HG02981 (cell line): ENCODE measurements at regions not wholly inside any gene's neighbourhood (a gene's known extent, or its start where the extent isn't known, plus 50 kb on each side); places are given as distances from the start of the nearest gene placed in this dataset.
"Not testable (repeated sequence)": the region's sequence is repeated elsewhere in the genome, so short reads cannot be mapped to it uniquely, and the experiment has no call there.

ENCODE experiments used
- ATAC-seq: cut with Tn5 transposase; IDR thresholded peaks from one replicate; pipeline ENCODE4 v1.9.1; 2021; ENCODE audit warnings: mild to moderate bottlenecking, moderate library complexity; ENCODE audit not compliant: unreplicated experiment

DNA sequence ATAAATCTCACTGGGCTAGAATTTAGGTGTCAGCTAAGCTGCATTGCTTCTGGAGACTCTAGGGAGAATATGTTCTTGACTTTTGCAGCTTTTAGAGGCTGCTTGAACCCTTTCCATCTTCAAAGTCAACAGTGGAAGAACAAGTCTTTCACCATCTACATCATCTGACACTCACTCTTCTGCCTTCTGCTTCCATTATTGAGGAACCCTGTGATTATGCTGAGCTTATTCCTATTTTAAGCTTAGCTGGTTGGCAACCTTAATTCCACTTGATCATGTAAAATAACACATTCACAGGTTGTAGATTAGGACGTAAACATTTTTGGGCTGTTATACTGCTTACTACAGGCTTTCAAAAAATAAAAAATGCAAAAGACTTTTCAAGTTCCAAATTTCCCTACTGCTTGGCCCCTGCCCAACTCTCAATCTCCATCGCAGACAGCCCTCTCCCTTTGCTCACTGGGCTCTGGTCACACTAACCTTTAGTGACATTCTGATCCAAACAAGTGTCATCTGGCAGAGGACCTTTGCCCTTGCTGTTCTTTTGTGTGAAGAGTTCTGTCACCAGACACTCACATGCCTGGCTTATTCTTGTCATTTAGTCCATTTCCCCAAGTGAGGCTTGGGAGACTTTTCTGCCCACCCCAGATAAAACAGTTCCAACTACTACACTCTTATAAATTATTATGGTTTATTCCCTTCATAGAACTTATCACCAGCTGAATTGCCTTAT is 1056.0 kb downstream of the STIM2 start:
- ATAC-seq = no peak

DNA sequence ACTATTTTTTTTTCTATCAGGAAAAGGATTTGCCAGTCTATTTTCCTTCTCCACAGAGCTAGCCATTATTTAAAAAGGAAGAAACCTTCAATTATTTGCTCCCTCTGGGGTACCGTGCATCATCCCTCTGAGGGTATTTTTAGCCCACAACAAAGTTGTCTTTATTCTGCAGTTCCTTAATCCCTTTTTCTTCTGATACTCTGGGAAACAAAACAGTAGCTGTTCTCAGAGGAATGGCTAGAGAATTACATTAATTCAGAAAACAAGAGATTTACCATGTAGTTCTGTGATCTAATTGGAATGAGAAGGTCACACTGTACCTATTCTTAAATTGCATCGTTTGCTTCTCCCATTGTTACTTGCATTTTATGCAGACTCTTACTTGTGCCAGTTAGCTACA is 1056.7 kb downstream of the STIM2 start:
- ATAC-seq = no peak

DNA sequence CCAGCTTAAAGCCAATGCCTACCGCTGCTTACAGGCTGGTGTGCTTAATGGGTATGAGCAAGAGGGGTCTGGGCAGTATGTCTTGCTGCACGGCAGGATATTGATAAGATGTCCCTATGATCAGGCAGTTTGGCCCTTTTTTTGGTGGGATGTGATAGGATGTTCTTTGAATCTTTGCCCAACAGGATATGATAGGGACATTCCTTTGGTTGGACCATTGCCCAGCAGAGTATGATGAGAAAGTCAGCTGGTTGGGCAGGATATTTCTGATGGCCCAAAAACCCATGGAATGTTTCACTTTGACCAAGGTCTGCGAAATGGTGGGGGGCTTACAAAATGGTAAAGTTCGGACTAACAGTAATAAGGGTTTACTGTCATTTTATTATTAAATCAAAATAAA is 1060.6 kb downstream of the STIM2 start:
- ATAC-seq = no peak

DNA sequence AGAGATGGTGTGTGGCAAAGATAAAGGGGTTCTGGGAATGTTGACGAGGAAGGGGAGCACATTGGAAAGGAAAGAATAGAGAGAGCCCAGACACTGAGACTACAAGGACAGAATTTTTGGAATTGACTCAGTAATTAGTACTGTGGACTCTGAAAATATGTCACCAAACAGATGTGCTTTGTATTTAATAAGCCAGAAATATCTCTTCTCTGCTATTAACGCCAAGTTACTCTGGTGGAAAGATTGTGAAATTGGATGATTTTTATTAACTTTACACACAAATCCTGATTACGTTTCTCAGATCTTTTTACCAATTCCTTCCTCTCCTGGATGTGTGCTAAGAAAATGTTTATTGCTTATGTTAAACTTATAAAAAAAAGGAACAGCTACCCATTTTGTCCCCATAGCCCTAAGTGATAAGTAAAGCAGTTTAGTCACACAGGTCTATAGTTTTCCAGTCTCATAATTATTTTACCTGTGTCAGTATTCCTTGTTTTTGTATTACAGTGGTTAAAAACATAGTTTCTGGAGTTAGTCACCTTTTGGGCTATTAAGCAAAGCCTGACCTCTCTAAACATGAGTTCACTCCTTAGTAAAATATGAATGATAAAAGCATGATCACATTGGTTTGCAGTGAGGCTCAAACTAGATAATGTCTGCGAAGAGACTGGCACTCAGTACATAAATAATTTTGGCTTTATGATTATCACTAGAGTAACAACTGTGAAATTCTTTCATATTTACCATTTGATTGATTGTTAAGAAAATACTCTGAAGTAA is 1068.3 kb downstream of the STIM2 start:
- ATAC-seq = no peak

DNA sequence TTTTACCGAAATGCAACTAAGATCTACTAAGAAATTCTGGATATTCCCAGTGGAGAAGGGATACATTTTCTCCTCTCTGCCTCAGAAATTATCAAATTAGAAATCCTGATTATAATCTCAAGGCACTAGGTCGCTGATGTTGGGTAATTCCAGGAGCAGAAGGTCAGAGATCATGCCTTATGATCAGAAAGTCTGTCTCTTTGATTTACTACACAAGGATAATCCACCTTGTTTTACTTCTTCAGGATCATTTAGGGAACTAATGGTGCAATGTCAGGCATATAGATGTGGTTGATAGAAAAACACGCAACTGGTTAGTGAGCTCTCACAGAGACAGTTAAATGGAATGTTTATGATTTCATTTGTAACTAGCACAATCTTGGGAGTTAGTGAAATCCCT is 1069.7 kb downstream of the STIM2 start:
- ATAC-seq = no peak

DNA sequence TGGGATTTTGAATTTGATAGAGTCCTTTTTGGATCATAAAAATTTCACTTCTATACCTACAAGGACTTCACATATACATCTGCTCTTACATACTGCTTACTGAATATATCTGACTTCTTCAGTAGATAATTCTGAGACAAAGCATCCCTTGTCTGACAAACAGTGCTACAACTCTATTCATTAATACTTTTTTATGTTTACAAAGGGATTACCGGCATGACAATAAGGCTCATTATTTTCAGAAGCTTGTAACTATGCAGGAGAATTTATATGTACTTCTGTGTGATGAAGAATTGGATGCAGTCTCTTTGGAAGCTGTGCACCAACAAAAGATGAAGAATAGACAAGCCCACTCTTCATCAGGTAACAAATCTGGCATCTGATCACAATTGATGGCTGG is 1070.3 kb downstream of the STIM2 start:
- no peak for ATAC-seq

DNA sequence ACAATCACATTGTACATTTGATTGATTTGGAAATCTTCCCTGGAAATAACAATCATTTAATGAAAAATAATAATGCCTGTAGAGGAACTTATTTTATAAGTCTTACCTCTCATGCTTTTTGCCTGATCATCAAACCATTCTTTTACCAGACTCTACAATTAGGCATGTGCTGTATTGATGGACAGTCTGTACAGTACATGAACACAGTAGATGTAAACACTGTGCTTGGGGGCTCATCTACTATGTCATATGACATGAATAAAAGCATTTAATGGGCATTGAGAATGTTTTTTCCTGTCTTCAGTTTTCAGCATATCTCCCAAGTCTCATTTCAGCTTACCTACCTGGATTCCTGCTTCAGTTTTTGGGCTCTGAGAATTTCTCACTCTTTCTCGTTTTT is 1070.9 kb downstream of the STIM2 start:
- ATAC-seq = no peak

DNA sequence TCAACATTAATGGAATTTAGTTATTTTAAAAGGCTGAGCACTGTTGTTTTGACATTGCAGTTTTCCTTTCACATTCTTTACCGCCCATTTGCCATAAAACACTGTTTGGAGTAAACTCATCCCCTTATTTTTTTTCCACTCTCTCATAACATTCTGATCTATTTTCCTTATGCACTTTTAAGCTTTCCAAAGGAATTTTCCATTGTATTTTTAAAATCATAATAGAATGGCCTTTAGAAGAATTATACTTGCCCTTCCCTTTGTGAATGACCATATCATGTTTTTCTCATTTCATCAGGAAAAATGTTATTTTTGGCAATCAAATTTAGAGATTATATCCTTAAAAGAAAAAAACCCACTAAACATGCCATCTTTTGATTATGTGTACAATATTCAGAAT is 1074.2 kb downstream of the STIM2 start:
- no peak for ATAC-seq

DNA sequence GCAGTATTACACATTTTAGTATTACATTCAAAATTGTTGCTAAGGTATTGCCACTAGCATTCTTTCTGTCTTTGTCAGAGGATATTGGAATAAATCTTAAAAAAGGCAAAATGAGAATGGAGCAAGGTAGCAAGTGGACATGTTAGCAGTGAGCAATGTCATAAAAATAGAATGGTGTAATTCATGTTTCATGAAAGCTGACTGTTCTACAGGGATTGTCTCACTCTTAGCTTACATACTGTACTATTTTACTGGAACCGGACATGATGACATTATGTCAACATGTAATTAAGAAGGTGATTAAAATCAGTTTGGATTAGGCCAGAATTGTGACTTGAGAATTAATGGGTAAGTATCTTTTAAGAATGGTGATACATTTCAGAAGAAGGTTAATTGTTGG is 1086.2 kb downstream of the STIM2 start:
- no peak for ATAC-seq

DNA sequence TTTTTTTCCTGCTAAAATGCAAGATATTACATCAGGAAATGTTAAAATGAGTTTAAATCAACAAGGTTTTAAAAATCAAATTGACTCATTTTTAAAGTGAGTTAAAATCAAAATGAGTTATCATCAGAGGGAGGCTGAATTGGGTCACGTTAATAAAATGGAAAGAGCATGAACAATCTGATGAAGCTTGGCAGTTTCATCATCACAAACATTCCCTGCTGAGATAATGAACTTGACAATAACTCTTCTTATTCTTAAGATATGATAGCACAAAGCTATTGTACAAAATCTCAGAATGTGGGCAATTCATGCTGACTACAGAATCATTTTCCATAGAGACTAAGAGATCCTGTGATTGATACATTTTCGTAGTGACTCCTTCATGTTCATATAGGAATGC is 1086.7 kb downstream of the STIM2 start:
- ATAC-seq = no peak

DNA sequence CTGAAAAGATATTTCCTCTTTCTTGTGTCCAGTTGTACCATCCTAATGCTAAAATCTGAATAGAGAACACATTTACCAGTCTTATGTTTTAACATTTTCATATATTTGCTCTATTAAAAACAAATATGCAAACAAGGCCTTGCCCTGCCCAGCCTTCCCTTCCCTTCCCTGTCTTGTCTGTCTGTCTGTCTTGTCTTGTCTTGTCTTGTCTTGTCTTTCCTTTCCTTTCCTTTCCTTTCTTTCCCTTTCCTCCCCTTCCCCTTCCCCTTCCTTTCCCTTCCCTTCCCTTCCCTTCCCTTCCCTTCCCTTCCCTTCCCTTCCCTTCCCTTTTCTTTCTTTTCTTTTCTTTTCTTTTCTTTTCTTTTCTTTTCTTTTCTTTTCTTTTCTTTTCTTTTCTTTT is 1103.5 kb downstream of the STIM2 start:
- no peak for ATAC-seq

DNA sequence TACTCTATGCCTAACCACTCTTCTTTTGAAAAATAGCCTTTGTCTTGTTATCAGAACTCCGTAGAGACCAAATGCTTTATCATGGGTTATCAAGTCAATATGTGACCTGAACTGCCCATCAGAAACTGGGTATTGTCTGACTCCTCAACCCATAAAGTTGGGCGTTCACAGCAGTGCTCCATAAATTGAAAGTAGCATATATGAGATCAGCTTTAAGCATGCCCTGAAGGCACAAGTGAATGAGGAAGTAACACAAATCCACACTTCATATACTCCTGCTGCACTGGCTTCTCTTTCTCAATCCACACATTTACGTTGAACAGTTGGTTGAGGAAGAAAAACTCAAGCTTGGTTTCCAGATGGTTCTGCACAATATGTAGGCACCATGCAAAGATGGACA is 1106.0 kb downstream of the STIM2 start:
- no peak for ATAC-seq

DNA sequence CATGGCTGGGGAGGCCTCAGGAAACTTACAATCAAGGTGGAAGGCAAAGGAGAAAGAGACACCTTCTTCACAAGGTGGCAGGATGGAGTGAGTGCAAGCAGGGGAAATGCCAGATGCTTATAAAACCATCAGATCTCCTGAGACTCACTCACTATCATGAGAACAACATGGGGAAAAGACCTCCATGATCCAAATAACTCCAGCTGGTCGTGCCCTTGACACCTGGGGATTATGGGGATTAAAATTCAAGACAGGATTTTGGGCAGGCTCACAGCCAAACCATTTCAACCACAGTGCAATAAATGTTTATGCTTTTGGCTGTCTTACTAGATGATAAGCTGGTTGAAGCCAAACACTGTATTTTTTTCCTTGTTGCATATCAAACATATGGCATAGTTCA is 1112.4 kb downstream of the STIM2 start:
- no peak for ATAC-seq

DNA sequence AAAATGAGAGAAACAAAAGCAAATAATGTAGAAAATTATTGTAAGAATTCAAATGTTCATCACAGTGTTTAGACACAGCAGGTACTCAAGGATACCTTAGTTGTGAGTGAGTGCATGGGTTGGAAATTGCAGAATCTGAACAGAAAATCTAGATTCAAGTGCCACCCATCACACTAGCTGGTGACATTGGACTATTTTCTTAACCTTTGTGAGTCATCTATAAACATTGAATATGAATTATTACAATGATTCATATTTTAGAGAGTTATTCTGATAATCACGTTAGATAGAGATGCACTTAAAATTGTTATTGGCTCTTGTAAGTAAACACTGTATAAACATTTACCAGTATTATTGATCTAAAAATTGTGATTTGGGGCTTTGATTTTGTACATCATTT is 1113.1 kb downstream of the STIM2 start:
- no peak for ATAC-seq

DNA sequence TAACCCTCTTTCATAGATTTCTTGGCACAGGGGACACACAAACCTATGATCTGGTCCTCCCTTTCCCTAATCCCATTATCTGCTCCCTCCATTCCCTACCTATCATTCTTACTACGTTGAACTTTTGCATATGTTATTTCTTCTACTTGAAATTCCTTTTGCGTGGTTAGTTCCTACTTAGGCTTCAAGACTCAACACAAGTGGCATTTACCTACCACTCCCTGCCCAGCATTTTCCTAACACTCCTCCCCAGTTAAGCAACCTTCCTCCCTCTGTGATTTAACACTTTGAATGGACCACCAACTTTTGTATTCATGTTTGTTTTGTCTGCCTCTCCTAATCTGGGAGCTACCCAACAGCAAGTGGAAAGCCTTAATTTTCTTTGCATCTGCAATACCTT is 1113.7 kb downstream of the STIM2 start:
- ATAC-seq = no peak

DNA sequence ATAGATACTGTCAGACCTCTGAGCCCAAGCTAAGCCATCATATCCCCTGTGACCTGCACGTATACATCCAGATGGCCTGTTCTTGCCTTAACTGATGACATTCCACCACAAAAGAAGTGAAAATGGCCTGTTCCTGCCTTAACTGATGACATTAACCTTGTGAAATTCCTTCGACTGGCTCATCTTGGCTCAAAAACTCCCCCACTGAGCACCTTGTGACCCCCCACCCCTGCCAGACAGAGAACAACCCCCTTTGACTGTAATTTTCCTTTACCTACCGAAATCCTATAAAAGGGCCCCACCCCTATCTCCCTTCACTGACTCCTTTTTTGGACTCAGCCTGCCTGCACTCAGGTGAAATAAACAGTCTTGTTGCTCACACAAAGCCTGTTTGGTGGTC is 1114.2 kb downstream of the STIM2 start:
- ATAC-seq = not testable (repeated sequence)

DNA sequence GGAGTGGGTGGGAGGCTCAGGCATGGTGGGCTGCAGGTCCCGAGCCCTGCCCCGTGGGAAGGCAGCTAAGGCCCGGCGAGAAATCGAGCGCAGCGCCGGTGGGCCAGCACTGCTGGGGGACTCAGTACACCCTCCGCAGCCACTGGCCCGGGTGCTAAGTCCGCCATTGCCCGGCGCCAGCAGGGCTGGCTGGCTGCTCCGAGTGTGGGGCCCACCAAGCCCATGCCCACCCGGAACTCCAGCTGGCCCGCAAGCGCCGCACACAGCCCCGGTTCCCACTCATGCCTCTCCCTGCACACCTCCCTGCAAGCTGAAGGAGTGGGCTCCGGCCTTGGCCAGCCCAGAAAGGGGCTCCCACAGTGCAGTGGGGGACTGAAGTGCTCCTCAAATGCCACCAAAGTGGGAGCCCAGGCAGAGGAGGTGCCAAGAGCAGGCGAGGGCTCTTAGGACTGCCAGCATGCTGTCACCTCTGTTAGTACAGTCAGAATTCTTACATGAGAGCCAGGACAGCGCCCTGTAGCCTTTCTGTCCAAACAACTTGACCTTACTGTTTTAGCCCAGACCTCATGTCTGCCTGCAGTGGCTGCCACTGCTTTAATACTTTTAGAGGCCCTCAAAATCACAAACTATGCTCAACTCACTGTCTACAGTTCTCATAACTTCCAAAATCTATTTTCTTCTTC is 1117.9 kb downstream of the STIM2 start:
- ATAC-seq = not testable (repeated sequence)

DNA sequence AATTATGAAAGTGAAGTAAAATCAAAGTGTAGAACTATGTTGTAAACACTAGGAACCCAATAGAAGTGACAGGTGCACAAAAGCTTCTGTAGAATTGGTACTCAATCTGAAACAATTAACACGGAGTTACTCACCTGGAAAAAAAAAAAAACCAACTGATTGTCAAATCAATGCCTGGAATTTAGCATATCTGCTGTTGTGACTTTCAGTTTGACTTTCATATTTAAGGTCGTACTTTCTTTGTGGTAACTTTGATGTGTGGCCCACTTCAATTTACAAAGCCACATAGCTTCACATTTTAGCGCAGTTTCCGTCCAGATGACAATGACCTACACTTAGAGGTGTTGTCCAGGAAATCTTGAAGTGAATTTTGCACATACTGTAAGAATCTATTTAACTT is 1124.9 kb downstream of the STIM2 start:
- ATAC-seq = no peak

DNA sequence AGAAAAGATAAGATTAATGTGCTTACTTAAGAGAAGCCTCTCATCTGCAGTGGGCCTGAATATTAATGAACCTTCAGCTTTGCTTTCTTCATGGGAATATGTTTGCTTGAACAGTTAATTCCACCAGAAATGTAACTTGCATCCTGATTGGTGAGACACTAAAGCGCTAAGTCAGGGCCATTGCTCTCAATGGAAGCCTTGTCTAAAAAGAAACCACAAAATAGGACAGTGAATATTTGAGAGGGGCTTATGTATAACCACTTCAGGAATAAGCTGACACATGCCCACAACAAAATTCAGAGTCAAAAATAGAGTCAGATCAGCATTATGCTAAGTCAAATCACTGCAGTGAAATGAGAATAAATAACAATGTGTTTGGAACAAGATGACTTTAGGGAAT is 1125.8 kb downstream of the STIM2 start:
- no peak for ATAC-seq

DNA sequence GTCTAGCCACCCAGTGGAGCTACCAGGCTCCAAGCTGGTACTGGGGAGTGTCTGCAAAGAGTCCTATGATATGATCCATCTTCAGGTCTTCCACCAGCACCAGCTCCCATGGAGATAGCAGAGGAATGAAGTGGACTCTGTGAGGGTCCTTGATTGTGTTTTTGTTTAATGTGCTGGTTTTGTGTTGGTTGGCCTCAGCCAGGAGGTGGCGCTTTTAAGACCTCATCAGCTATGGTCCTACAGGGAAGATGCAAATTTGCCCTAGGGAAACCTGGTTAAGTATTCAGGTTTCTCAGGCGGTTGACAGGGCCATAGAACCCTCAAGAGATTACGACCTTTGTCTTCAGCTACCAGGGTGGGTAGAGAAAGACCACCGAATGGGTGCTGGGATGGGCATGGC is 1141.1 kb downstream of the STIM2 start:
- no peak for ATAC-seq

DNA sequence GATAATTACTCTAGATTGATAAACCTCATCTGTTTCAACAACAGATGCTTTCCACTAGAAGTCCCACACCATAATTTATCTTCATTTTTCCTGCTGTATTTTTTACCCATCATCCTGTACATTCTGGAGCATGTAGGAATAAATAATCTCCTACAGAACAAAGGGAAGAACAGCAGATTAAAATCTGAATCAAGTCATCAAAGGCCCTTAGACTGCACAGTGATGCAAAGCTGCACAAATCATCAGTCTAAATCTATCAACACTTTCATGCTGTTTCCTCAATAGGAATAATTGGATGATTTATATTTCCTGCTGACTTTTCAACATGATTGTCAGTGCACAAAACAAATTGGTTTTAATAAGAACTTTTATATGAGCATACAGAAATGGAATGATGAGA is 1143.9 kb downstream of the STIM2 start:
- no peak for ATAC-seq

DNA sequence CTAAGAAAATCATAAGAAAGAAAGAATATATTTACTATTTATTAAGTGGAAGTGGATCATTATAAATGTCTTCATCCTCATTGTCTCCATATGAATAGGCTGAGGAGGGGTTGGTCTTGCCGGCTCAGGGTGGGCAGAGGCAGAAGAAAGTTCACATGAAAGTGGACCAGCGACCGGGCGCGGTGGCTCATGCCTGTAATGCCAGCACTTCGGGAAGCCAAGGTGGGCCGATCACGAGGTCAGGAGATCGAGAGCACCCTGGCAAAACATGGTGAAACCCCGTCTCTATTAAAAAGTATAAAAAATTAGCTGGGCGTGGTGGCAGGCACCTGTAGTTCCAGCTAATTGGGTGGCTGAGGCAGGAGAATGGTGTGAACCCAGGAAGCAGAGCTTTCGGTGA is 1145.4 kb downstream of the STIM2 start:
- no peak for ATAC-seq
